GM12878 (cell line): ENCODE measurements at regions not wholly inside any gene's neighbourhood (a gene's known extent, or its start where the extent isn't known, plus 50 kb on each side); places are given as distances from the start of the nearest gene placed in this dataset.

Experiments used
- ATAC-seq: fragments of 200-7000 bp; cut with Tn5 transposase; 3 replicates; pipeline ENCODE4 v1.9.1; 2020; ENCODE audit warnings: mild to moderate bottlenecking, moderate library complexity
- BruUV-seq: library from RNA; stranded (reverse); fragments of 400-500 nt; replicated peaks from 2 replicates; lab custom pipeline; 2021; lab: Mats Ljungman, UMichigan
- CTCF ChIA-PET: fragments of 300-600 bp; sonication (Branson Sonifier 250); formaldehyde crosslinking; extraction: SDS; loops from one replicate; lab custom pipeline; 2021; ENCODE audit warnings: inconsistent platforms; lab: Yijun Ruan, JAX
- POLR2A ChIA-PET: fragments of 350-600 bp; formaldehyde crosslinking; extraction: SDS; loops from one replicate; lab custom pipeline; 2021; ENCODE audit warnings: inconsistent platforms; lab: Charles Lee
- RAD21 ChIA-PET: fragments of 300-600 bp; sonication (Branson Sonifier 250); formaldehyde crosslinking; loops from one replicate; lab custom pipeline; 2023; ENCODE audit warnings: antibody characterized with exemption; ENCODE audit not compliant: unreplicated experiment; lab: Charles Lee
- SMC1A ChIA-PET: fragments of 300-600 bp; sonication (Branson Sonifier 250); formaldehyde crosslinking; loops from one replicate; lab custom pipeline; 2023; ENCODE audit not compliant: unreplicated experiment, uncharacterized antibody; lab: Charles Lee
- DNase-seq: peaks from one replicate; pipeline ENCODE4 v3.0.0-alpha.2; 2011; ENCODE audit warnings: low read depth, low spot score
- FAIRE-seq: peaks from 3 replicates; lab custom pipeline; 2011; peaks lifted over from hg19 to GRCh38; lab: Jason Lieb, UNC
- H2AFZ ChIP-seq: 2 replicates; pipeline ENCODE4 v1.6.0; 2011; ENCODE audit warnings: low read depth, low read length, control low read depth; ENCODE audit not compliant: control insufficient read depth
- H3K27ac ChIP-seq: 2 replicates; pipeline ENCODE4 v1.5.1; 2011; ENCODE audit warnings: control low read depth; ENCODE audit not compliant: control insufficient read depth, insufficient read depth
- H3K27me3 ChIP-seq, 2 experiments: replicated peaks in 1 of 2; 2 replicates each; pipeline versions ENCODE4 v1.6.0 to v1.6.1; 2011; ENCODE audit warnings: low read length in 1 of 2; ENCODE audit not compliant: control insufficient read depth in 2 of 2, insufficient read depth in 2 of 2
- H3K36me3 ChIP-seq, 2 experiments: 2 replicates each; pipeline ENCODE4 v1.5.1; 2011; ENCODE audit warnings: low read length in 1 of 2; ENCODE audit not compliant: control insufficient read depth in 2 of 2, insufficient read depth in 2 of 2
- H3K4me1 ChIP-seq: 2 replicates; pipeline ENCODE4 v1.6.1; 2011; ENCODE audit warnings: mild to moderate bottlenecking, low read length, moderate library complexity, mixed read lengths; ENCODE audit not compliant: control insufficient read depth, insufficient read depth
- H3K4me2 ChIP-seq: 2 replicates; pipeline ENCODE4 v1.6.0; 2011; ENCODE audit warnings: control low read depth; ENCODE audit not compliant: control insufficient read depth, insufficient read depth
- H3K4me3 ChIP-seq: fragments of 200-600 bp; sonication (generic); 2 replicates; pipeline ENCODE4 v1.5.1; 2016
- H3K79me2 ChIP-seq: 2 replicates; pipeline ENCODE4 v1.6.0; 2011; ENCODE audit warnings: low read length; ENCODE audit not compliant: control insufficient read depth, insufficient read depth
- H3K9ac ChIP-seq: 2 replicates; pipeline ENCODE4 v1.8.0; 2011; ENCODE audit warnings: low read length, control low read depth, mixed read lengths; ENCODE audit not compliant: control insufficient read depth, insufficient read depth
- H3K9me3 ChIP-seq: replicated peaks from 3 replicates; pipeline ENCODE4 v1.5.1; 2011; ENCODE audit warnings: mild to moderate bottlenecking, low read length; ENCODE audit not compliant: control insufficient read depth, insufficient read depth
- H4K20me1 ChIP-seq: 2 replicates; pipeline ENCODE4 v1.6.0; 2011; ENCODE audit not compliant: control insufficient read depth, insufficient read depth
- CBX3 ChIP-seq: fragments of 200-600 bp; sonication (generic); IDR thresholded peaks from 2 replicates; pipeline ENCODE4 v1.6.1; 2016; ENCODE audit warnings: low read depth, borderline replicate concordance
- CHD2 ChIP-seq: IDR thresholded peaks from 2 replicates; pipeline ENCODE4 v1.6.1; 2011; ENCODE audit warnings: low read depth, low read length, improper control_type of control experiment, borderline replicate concordance
- NRF1 ChIP-seq: conservative IDR thresholded peaks from 2 replicates; pipeline ENCODE4 v1.6.1; 2011; ENCODE audit warnings: mild to moderate bottlenecking, low read depth, low read length, improper control_type of control experiment
- POLR2AphosphoS5 ChIP-seq: IDR thresholded peaks from 2 replicates; pipeline ENCODE4 v1.6.1; 2011; ENCODE audit warnings: mild to moderate bottlenecking, low read length, inconsistent platforms
- SREBF2 ChIP-seq: IDR thresholded peaks from 2 replicates; pipeline ENCODE4 v1.6.1; 2012; ENCODE audit warnings: mild to moderate bottlenecking, low read length
- SUZ12 ChIP-seq: fragments of 200-600 bp; sonication (generic); IDR thresholded peaks from one replicate; pipeline ENCODE4 v1.6.1; 2018; ENCODE audit warnings: antibody characterized with exemption, mild to moderate bottlenecking; ENCODE audit not compliant: unreplicated experiment
- TCF7 ChIP-seq: IDR thresholded peaks from 2 replicates; pipeline ENCODE4 v1.6.1; 2014; ENCODE audit warnings: antibody characterized with exemption, borderline replicate concordance
- WGBS: methylation state at CpG from one replicate; pipeline ENCODE4 v1.1.6; 2016; ENCODE audit warnings: low lambda C conversion rate; ENCODE audit not compliant: insufficient replicate concordance, insufficient coverage; ENCODE audit errors: missing lambda C conversion rate; 5-methylcytosine and 5-hydroxymethylcytosine counted together
- in situ Hi-C: fragments of 300-500 bp; cut with MboI; formaldehyde crosslinking; loops from 9 replicates; pipeline ENCODE4 v1.14.3; 2018; ENCODE audit warnings: mixed read lengths
- intact Hi-C: fragments of 100-400 bp; cut with micrococcal nuclease; formaldehyde crosslinking; loops from one replicate; pipeline ENCODE4 v1.14.2; 2022; ENCODE audit not compliant: unreplicated experiment
- TF ChIP-seq, protein P1 (sequence below): fragments of 150-350 bp; IDR thresholded peaks from 2 replicates; pipeline ENCODE4 v1.6.1; 2014; ENCODE audit warnings: mild to moderate bottlenecking, low read depth, low read length
- TF ChIP-seq, protein P2 (sequence below): fragments of 450-650 bp; IDR thresholded peaks from 2 replicates; pipeline ENCODE4 v1.6.1; 2017; ENCODE audit warnings: mild to moderate bottlenecking, moderate library complexity
- TF ChIP-seq, protein P3 (sequence below): fragments of 450-650 bp; IDR thresholded peaks from 2 replicates; pipeline ENCODE4 v1.6.1; 2016; ENCODE audit warnings: mild to moderate bottlenecking

DNA sequence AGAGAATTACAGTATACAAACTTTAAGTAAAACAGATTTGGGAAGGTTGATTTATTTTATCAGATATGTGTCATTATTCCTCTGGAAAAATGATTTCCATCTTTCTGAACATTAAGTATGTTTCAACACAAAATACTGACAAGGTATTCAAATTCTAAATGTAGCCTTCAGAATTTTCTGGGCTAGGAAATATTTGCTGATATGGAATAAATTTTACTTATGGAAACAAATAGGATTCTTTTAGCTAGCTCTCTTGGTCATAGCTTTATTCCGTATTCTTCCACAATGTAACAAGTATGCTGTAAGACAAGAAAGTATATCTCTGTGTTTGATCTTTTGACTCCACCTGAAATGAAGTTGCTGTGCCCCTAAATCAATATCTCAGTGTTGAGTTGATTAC is 1125.2 kb upstream of the CITED2 start:
- TF ChIP-seq NRF1, result no peak
- no peak for TF ChIP-seq SUZ12
- no peak for TF ChIP-seq CBX3
- no peak for TF ChIP-seq TCF7
- Histone ChIP-seq H3K27me3 (no peaks in the 10 kb centered on the region), H3K4me1 (no peaks in the 10 kb centered on the region), H4K20me1 (no peaks in the 10 kb centered on the region), H3K9ac (no peak overlapping the region), H3K27ac (no peak overlapping the region), H3K79me2 (no peaks in the 10 kb centered on the region), H3K4me2 (no peak overlapping the region), H2AFZ (no peak overlapping the region), H3K9me3 (no peaks in the 10 kb centered on the region), H3K4me3 (no peak overlapping the region), H3K36me3 (no peaks in the 10 kb centered on the region)
- intact Hi-C loops (no loop called here), in situ Hi-C loops (no loop called here)
- SMC1A ChIA-PET, result no interaction called here
- 85% methylated on average over 1 of the region's 1 CpG for WGBS
- RAD21 ChIA-PET, result no interaction called here
- no peak for FAIRE-seq
- ATAC-seq, result no peak
- CTCF ChIA-PET, result no interaction called here
- POLR2A ChIA-PET, result no interaction called here
- DNase-seq, result no peak
- no TSS peak for BruUV-seq

DNA sequence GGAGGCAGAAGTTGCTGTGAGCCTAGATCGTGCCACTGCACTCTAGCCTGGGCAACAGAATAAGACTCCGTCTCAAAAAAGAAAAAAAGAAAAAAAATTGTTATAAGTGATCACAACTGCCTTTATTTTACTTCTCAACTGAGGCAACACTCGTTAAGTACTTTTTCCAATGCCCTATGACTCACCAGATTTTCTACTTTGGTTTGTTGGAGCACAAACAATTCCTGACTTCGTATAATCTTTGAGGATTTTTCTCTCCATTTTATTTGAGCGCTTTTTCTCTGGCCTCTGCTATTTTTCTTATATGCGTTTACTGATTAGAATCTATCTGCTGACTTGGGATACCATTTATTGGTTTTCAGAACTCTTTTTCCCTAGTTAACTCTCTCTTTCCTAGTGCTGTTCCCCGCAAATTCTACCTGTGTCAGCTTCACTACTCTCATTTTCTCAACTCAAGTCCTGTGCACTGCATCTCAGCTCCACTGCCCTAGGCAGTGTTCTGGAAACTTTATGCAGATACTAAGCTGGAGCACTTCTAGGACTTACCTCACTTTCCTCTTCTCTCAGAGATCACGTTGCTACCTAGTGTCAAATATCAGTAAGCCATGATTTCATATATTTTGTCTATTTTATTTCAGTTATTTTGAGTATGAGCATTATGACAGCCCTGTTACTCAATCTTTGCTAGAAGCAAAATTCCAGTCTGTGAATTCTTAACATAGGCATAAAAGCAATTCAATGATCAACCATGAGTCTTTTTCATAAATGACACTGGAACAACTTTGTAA is 1120.1 kb upstream of the CITED2 start:
- Histone ChIP-seq H3K9ac (no peak overlapping the region), H3K79me2 (no peaks in the 10 kb centered on the region), H3K4me3 (no peak overlapping the region), H3K27ac (no peak overlapping the region), H3K4me1 (no peaks in the 10 kb centered on the region), H3K36me3 (no peaks in the 10 kb centered on the region), H3K27me3 (no peaks in the 10 kb centered on the region), H3K4me2 (no peak overlapping the region), H4K20me1 (no peaks in the 10 kb centered on the region), H3K9me3 (no peaks in the 10 kb centered on the region), H2AFZ (no peak overlapping the region)
- ATAC-seq (no peak), FAIRE-seq (no peak), DNase-seq (no peak)
- RAD21 ChIA-PET, result no interaction called here
- SMC1A ChIA-PET, result interaction anchor here (0.7 kb wide), 1 partner anchor 9 kb away, joined by 3 read pairs; no protein-coding TSS in a partner anchor
- POLR2A ChIA-PET, result no interaction called here
- intact Hi-C loops (no loop called here), in situ Hi-C loops (no loop called here)
- BruUV-seq, result no TSS peak
- 44% methylated on average over 8 of the region's 8 CpGs for WGBS
- CTCF ChIA-PET, result no interaction called here
- TF ChIP-seq POLR2AphosphoS5 (no peak), SREBF2 (no peak), CHD2 (no peak)
- TF ChIP-seq, protein P1, sequence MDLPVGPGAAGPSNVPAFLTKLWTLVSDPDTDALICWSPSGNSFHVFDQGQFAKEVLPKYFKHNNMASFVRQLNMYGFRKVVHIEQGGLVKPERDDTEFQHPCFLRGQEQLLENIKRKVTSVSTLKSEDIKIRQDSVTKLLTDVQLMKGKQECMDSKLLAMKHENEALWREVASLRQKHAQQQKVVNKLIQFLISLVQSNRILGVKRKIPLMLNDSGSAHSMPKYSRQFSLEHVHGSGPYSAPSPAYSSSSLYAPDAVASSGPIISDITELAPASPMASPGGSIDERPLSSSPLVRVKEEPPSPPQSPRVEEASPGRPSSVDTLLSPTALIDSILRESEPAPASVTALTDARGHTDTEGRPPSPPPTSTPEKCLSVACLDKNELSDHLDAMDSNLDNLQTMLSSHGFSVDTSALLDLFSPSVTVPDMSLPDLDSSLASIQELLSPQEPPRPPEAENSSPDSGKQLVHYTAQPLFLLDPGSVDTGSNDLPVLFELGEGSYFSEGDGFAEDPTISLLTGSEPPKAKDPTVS, result no peak
- TF ChIP-seq, protein P2, sequence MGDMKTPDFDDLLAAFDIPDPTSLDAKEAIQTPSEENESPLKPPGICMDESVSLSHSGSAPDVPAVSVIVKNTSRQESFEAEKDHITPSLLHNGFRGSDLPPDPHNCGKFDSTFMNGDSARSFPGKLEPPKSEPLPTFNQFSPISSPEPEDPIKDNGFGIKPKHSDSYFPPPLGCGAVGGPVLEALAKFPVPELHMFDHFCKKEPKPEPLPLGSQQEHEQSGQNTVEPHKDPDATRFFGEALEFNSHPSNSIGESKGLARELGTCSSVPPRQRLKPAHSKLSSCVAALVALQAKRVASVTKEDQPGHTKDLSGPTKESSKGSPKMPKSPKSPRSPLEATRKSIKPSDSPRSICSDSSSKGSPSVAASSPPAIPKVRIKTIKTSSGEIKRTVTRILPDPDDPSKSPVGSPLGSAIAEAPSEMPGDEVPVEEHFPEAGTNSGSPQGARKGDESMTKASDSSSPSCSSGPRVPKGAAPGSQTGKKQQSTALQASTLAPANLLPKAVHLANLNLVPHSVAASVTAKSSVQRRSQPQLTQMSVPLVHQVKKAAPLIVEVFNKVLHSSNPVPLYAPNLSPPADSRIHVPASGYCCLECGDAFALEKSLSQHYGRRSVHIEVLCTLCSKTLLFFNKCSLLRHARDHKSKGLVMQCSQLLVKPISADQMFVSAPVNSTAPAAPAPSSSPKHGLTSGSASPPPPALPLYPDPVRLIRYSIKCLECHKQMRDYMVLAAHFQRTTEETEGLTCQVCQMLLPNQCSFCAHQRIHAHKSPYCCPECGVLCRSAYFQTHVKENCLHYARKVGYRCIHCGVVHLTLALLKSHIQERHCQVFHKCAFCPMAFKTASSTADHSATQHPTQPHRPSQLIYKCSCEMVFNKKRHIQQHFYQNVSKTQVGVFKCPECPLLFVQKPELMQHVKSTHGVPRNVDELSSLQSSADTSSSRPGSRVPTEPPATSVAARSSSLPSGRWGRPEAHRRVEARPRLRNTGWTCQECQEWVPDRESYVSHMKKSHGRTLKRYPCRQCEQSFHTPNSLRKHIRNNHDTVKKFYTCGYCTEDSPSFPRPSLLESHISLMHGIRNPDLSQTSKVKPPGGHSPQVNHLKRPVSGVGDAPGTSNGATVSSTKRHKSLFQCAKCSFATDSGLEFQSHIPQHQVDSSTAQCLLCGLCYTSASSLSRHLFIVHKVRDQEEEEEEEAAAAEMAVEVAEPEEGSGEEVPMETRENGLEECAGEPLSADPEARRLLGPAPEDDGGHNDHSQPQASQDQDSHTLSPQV, result no peak
- TF ChIP-seq, protein P3, sequence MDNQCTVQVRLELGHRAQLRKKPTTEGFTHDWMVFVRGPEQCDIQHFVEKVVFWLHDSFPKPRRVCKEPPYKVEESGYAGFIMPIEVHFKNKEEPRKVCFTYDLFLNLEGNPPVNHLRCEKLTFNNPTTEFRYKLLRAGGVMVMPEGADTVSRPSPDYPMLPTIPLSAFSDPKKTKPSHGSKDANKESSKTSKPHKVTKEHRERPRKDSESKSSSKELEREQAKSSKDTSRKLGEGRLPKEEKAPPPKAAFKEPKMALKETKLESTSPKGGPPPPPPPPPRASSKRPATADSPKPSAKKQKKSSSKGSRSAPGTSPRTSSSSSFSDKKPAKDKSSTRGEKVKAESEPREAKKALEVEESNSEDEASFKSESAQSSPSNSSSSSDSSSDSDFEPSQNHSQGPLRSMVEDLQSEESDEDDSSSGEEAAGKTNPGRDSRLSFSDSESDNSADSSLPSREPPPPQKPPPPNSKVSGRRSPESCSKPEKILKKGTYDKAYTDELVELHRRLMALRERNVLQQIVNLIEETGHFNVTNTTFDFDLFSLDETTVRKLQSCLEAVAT, result no peak
